Upper lobe of left lung (tissue), 6 donors: ENCODE measurements at regions not wholly inside any gene's neighbourhood (a gene's known extent, or its start where the extent isn't known, plus 50 kb on each side); places are given as distances from the start of the nearest gene placed in this dataset.

ENCODE experiments used
- ATAC-seq, 2 donors: fragments of 200-7000 bp; cut with Tn5 transposase; one replicate each; pipeline ENCODE4 v1.9.1; 2022; ENCODE audit warnings: mild to moderate bottlenecking in 2 of 2, moderate library complexity in 2 of 2; ENCODE audit not compliant: low FRiP score in 2 of 2
- DNase-seq, 2 donors: peaks; one replicate each; pipeline ENCODE4 v3.0.0-alpha.2; 2019 to 2020
- H3K27ac ChIP-seq, 4 donors: fragments of 200-600 bp; sonication (generic); one replicate each; pipeline ENCODE4 v1.5.1; 2016 to 2019
- H3K27me3 ChIP-seq, 4 donors: fragments of 200-600 bp; sonication (generic); one replicate each; pipeline ENCODE4 v1.5.1; 2017 to 2019
- H3K36me3 ChIP-seq, 4 donors: fragments of 200-600 bp; sonication (generic); one replicate each; pipeline ENCODE4 v1.5.1; 2016 to 2019
- H3K4me1 ChIP-seq, 4 donors: fragments of 200-600 bp; sonication (generic); one replicate each; pipeline ENCODE4 v1.5.1; 2018 to 2019
- H3K4me3 ChIP-seq, 4 donors: fragments of 200-600 bp; sonication (generic); one replicate each; pipeline ENCODE4 v1.5.1; 2017 to 2019; ENCODE audit warnings: mild to moderate bottlenecking in 2 of 4, moderate library complexity in 1 of 4
- H3K9me3 ChIP-seq, 4 donors: fragments of 200-600 bp; sonication (generic); one replicate each; pipeline ENCODE4 v1.5.1; 2018 to 2019
- EP300 ChIP-seq, 4 donors: sonication (generic); formaldehyde crosslinking; IDR thresholded peaks; one replicate each; pipeline ENCODE4 v1.5.1; 2017; ENCODE audit warnings: antibody characterized with exemption in 4 of 4, control low read depth in 2 of 4
- POLR2A ChIP-seq, 4 donors: fragments of 450-650 bp; IDR thresholded peaks; one replicate each; pipeline ENCODE4 v1.5.1; 2016 to 2017; ENCODE audit warnings: antibody characterized with exemption in 4 of 4, mild to moderate bottlenecking in 2 of 4
- POLR2AphosphoS5 ChIP-seq, 2 donors: sonication (generic); formaldehyde crosslinking; IDR thresholded peaks; one replicate each; pipeline ENCODE4 v1.5.1; 2017; ENCODE audit warnings: antibody characterized with exemption in 2 of 2
- WGBS, 2 donors: methylation state at CpG; one replicate each; pipeline ENCODE4 v1.1.5; 2017 to 2018; 5-methylcytosine and 5-hydroxymethylcytosine counted together
- TF ChIP-seq, protein P1 (sequence below), 6 experiments: fragments of 450-650 bp in 4 of 6; fragments of 200-600 bp in 2 of 6; sonication (generic) in 2 of 6; IDR thresholded peaks; one replicate each; pipeline ENCODE4 v1.5.1; 2016 to 2019; ENCODE audit warnings: antibody characterized with exemption in 6 of 6
- donor health status: DM: no; HTN: no; CAD: no; lungs with moderate emphysema.
- donor health status: DM: no; HTN: yes; CAD: no; lungs with severe emphysema.

DNA sequence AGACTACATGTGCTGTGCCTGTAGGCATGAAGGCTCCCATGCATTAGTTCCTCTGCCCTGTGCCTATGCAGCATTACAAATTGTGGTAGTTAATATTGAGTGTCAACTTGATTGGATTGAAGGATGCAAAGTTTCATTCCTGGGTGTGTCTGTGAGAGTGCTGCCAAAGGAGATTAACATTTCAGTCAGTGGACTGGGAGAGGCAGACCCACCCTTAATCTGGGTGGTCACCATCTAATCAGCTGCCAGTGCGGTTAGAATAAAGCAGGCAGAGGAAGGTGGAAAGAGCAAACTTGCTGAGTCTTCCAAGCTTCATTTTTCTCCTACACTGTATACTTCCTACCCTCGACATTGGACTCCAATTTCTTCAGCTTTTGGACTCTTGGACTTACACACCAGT lies 460.2 kb upstream of the SMIM31 start:
- TF ChIP-seq POLR2AphosphoS5 (IDR thresholded peaks at IDR 0.05) (no peak), POLR2A (IDR thresholded peaks at IDR 0.05) (no peak), EP300 (IDR thresholded peaks at IDR 0.05) (no peak)
- TF ChIP-seq, protein P1, sequence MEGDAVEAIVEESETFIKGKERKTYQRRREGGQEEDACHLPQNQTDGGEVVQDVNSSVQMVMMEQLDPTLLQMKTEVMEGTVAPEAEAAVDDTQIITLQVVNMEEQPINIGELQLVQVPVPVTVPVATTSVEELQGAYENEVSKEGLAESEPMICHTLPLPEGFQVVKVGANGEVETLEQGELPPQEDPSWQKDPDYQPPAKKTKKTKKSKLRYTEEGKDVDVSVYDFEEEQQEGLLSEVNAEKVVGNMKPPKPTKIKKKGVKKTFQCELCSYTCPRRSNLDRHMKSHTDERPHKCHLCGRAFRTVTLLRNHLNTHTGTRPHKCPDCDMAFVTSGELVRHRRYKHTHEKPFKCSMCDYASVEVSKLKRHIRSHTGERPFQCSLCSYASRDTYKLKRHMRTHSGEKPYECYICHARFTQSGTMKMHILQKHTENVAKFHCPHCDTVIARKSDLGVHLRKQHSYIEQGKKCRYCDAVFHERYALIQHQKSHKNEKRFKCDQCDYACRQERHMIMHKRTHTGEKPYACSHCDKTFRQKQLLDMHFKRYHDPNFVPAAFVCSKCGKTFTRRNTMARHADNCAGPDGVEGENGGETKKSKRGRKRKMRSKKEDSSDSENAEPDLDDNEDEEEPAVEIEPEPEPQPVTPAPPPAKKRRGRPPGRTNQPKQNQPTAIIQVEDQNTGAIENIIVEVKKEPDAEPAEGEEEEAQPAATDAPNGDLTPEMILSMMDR (IDR thresholded peaks at IDR 0.05) = no peak
- Histone ChIP-seq H3K9me3 (no peaks in the 10 kb centered on the region), H3K4me1 (no peaks in the 10 kb centered on the region), H3K27ac (no peak overlapping the region), H3K36me3 (no peaks in the 10 kb centered on the region), H3K4me3 (no peak overlapping the region), H3K27me3 (no peaks in the 10 kb centered on the region)
- WGBS, 2 donors = 75 to 81% methylated on average over 2 of the region's 2 CpGs
- DNase-seq (no peak), ATAC-seq (no peak)

DNA sequence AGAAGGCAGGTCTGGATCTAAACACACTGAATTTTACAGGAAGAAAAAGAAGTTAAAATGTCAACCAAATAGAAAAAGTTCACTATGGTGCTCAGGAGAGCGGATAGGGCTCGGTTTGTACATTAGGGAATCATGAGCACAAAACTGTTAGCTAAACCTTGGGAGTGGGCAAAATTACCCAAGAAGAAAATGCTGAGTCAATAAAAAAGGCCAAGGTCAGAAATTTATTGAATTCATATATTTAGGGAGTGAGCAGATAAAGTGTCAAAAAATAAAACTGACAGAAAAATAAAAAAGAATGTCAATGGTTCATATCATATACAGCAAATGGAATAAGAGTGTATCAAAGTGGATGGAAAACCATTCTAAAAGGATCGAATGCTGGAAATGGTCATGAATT lies 452.5 kb upstream of the SMIM31 start:
- Histone ChIP-seq H3K4me3 (no peak overlapping the region), H3K27ac (no peak overlapping the region), H3K9me3 (no peaks in the 10 kb centered on the region), H3K4me1 (no peaks in the 10 kb centered on the region), H3K27me3 (no peaks in the 10 kb centered on the region), H3K36me3 (no peaks in the 10 kb centered on the region)
- DNase-seq (no peak), ATAC-seq (no peak)
- TF ChIP-seq, protein P1 (IDR thresholded peaks at IDR 0.05) = no peak
- TF ChIP-seq EP300 (IDR thresholded peaks at IDR 0.05) (no peak), POLR2AphosphoS5 (IDR thresholded peaks at IDR 0.05) (no peak), POLR2A (IDR thresholded peaks at IDR 0.05) (no peak)
- 86 to 88% methylated on average over 3 of the region's 3 CpGs for WGBS, 2 donors

DNA sequence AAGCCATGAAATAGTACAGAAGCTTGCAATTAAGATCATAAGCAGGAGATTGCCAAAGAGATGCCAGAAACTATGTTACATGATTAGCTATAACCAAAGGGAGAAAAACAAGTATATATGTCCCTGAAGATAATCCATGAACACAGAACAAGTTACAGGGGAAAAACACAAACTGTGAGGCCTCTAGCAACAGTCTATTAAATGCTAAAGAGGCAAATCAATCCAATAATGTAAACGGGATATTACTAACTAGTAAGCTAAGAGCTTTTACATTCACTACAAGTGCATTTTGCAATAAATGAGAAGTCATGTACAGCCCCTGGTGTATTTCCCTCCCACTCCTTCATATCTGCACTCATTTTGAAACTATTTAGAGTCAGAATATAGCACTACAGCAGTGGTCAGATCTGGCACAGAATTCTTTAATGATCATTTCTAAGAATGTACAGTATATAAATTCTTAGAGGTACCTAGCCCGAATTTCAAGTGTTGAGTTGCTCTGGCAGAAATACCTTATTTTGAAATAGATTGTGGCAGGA lies 449.8 kb upstream of the SMIM31 start:
- DNase-seq (no peak), ATAC-seq (no peak)
- Histone ChIP-seq H3K27ac (no peak overlapping the region), H3K36me3 (no peaks in the 10 kb centered on the region), H3K9me3 (no peaks in the 10 kb centered on the region), H3K4me1 (no peaks in the 10 kb centered on the region), H3K27me3 (no peaks in the 10 kb centered on the region), H3K4me3 (no peak overlapping the region)
- TF ChIP-seq POLR2AphosphoS5 (IDR thresholded peaks at IDR 0.05) = no peak
- no peak for TF ChIP-seq EP300 (IDR thresholded peaks at IDR 0.05)
- no peak for TF ChIP-seq POLR2A (IDR thresholded peaks at IDR 0.05)
- TF ChIP-seq, protein P1 (IDR thresholded peaks at IDR 0.05) = no peak
- WGBS, 2 donors = 65 to 68% methylated on average over 2 of the region's 2 CpGs

DNA sequence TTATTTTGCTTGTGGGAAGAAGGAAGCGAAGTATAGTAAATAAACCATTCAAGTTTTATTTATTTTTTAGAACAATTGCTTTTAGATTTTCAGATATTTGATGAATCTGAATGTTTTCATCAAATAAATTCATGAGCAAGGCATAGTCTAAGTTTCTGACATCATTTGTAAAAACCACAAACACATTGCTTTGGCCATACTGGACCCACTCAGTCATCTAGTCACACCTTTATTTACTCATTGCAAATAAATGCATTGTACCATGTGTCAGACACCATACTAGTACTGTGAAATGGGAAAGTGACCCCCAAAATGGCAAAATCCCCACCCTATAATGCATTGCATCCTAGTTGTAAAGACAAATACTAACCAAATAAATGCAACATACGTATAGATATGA lies 449.1 kb upstream of the SMIM31 start:
- no peak for ATAC-seq
- H3K4me1 ChIP-seq = no peaks in the 10 kb centered on the region
- no peak overlapping the region for H3K27ac ChIP-seq
- DNase-seq = no peak
- TF ChIP-seq POLR2A (IDR thresholded peaks at IDR 0.05) = no peak
- no peak for TF ChIP-seq EP300 (IDR thresholded peaks at IDR 0.05)
- TF ChIP-seq, protein P1 (IDR thresholded peaks at IDR 0.05) = no peak
- TF ChIP-seq POLR2AphosphoS5 (IDR thresholded peaks at IDR 0.05) = no peak
- H3K9me3 ChIP-seq = no peaks in the 10 kb centered on the region
- no peaks in the 10 kb centered on the region for H3K36me3 ChIP-seq
- 84 to 88% methylated on average over 2 of the region's 2 CpGs for WGBS, 2 donors
- H3K27me3 ChIP-seq = no peaks in the 10 kb centered on the region
- no peak overlapping the region for H3K4me3 ChIP-seq

DNA sequence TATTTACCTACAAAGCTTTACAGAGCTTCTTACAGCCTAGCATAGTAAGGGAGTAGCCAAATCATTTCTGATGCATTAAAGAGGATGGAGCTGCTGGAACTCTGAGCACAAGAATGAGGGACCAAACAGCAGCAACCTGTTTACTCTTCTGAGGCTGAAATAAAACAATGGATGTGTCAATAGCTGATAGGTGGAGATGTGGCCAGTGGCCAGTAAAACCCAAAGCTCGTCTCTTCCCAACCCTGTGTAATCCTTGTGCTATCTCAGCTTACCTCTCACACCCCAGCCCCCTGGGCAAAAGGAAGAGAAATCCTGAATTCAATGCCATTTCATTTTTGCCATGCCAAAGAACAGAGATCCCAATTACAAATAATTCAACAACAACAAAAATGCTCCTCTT lies 446.7 kb upstream of the SMIM31 start:
- H3K27me3 ChIP-seq = no peaks in the 10 kb centered on the region
- no peak for TF ChIP-seq POLR2AphosphoS5 (IDR thresholded peaks at IDR 0.05)
- TF ChIP-seq, protein P1 (IDR thresholded peaks at IDR 0.05) = no peak
- no peak for TF ChIP-seq EP300 (IDR thresholded peaks at IDR 0.05)
- no peak for TF ChIP-seq POLR2A (IDR thresholded peaks at IDR 0.05)
- WGBS, 2 donors = 40 to 64% methylated on average over 1 of the region's 1 CpG
- H3K36me3 ChIP-seq = no peaks in the 10 kb centered on the region
- H3K4me3 ChIP-seq = no peak overlapping the region
- H3K27ac ChIP-seq = no peak overlapping the region
- ATAC-seq = no peak
- no peak for DNase-seq
- H3K9me3 ChIP-seq = no peaks in the 10 kb centered on the region
- H3K4me1 ChIP-seq = no peaks in the 10 kb centered on the region
